Body of pancreas (tissue), 4 donors: ENCODE measurements at regions not wholly inside any gene's neighbourhood (a gene's known extent, or its start where the extent isn't known, plus 50 kb on each side); places are given as distances from the start of the nearest gene placed in this dataset.

Source experiments
- CTCF ChIP-seq, 7 experiments: fragments of 450-650 bp in 4 of 7; fragments of 200-600 bp in 3 of 7; sonication (generic) in 3 of 7; IDR thresholded peaks; one replicate each; pipeline ENCODE4 v1.5.1; 2016 to 2019; ENCODE audit warnings: antibody characterized with exemption in 7 of 7
- POLR2A ChIP-seq, 3 donors: fragments of 450-650 bp; IDR thresholded peaks; one replicate each; pipeline ENCODE4 v1.6.1; 2016; ENCODE audit warnings: antibody characterized with exemption in 3 of 3, mild to moderate bottlenecking in 2 of 3

GRCh38 chr3:185992831-185993374 lies 55.1 kb upstream of the TRA2B start:
- no peak for TF ChIP-seq CTCF (IDR thresholded peaks at IDR 0.05)
- no peak for TF ChIP-seq POLR2A (IDR thresholded peaks at IDR 0.05)
